Left hindlimb (tissue), 1 donor: ENCODE measurements at regions not wholly inside any gene's neighbourhood (a gene's known extent, or its start where the extent isn't known, plus 50 kb on each side); places are given as distances from the start of the nearest gene placed in this dataset.
"Not testable (repeated sequence)": the region's sequence is repeated elsewhere in the genome, so short reads cannot be mapped to it uniquely, and the experiment has no call there.

ENCODE experiments used
- DNase-seq: peaks from one replicate; pipeline ENCODE4 v3.0.0-alpha.2; 2018

GRCh38 chr16:75929046-75929445, 202.8 kb upstream of the CPHXL start:
- DNase-seq, result no peak

GRCh38 chr16:75931043-75931442, 204.8 kb upstream of the CPHXL start:
- DNase-seq, result no peak

GRCh38 chr16:75931970-75932369, 205.7 kb upstream of the CPHXL start:
- no peak for DNase-seq

GRCh38 chr16:75938818-75939217, 212.5 kb upstream of the CPHXL start:
- DNase-seq, result no peak

GRCh38 chr16:75942351-75942750, 216.1 kb upstream of the CPHXL start:
- DNase-seq, result no peak

- no peak for DNase-seq
These were observed 216.6 kb upstream of the CPHXL start for GRCh38 chr16:75942936-75943335.

GRCh38 chr16:75943705-75944514, 217.6 kb upstream of the CPHXL start:
- no peak for DNase-seq

- DNase-seq, result no peak
These were observed 219.7 kb upstream of the CPHXL start for GRCh38 chr16:75945916-75946457.

- no peak for DNase-seq
These were observed 221.4 kb upstream of the CPHXL start for GRCh38 chr16:75947626-75948239.

- DNase-seq, result no peak
These were observed 222.2 kb upstream of the CPHXL start for GRCh38 chr16:75948441-75948840.

GRCh38 chr16:75948886-75949285, 222.6 kb upstream of the CPHXL start:
- no peak for DNase-seq

GRCh38 chr16:75952124-75952523, 225.8 kb upstream of the CPHXL start:
- no peak for DNase-seq

- no peak for DNase-seq
These were observed 231.6 kb upstream of the CPHXL start for GRCh38 chr16:75957870-75958269.

GRCh38 chr16:75965504-75966374, 239.4 kb upstream of the CPHXL start:
- DNase-seq, result no peak

GRCh38 chr16:75969120-75969519, 242.8 kb upstream of the CPHXL start:
- DNase-seq, result not testable (repeated sequence)

GRCh38 chr16:75971334-75971733, 245.0 kb upstream of the CPHXL start:
- DNase-seq, result no peak

- DNase-seq, result no peak
These were observed 257.0 kb upstream of the CPHXL start for GRCh38 chr16:75983296-75983695.

- no peak for DNase-seq
These were observed 257.6 kb upstream of the CPHXL start for GRCh38 chr16:75983741-75984381.

GRCh38 chr16:75987323-75987722, 261.0 kb upstream of the CPHXL start:
- no peak for DNase-seq

- no peak for DNase-seq
These were observed 270.2 kb upstream of the CPHXL start for GRCh38 chr16:75996491-75996890.

GRCh38 chr16:75997606-75998005, 271.3 kb upstream of the CPHXL start:
- DNase-seq, result no peak

- DNase-seq, result no peak
These were observed 269.6 kb upstream of the CNTNAP4 start for GRCh38 chr16:76007645-76008044.

GRCh38 chr16:76023835-76024234, 253.4 kb upstream of the CNTNAP4 start:
- DNase-seq, result no peak
